ENCODE measurements at regions not wholly inside any gene's neighbourhood (a gene's known extent, or its start where the extent isn't known, plus 50 kb on each side); places are given as distances from the start of the nearest gene placed in this dataset.

DNA sequence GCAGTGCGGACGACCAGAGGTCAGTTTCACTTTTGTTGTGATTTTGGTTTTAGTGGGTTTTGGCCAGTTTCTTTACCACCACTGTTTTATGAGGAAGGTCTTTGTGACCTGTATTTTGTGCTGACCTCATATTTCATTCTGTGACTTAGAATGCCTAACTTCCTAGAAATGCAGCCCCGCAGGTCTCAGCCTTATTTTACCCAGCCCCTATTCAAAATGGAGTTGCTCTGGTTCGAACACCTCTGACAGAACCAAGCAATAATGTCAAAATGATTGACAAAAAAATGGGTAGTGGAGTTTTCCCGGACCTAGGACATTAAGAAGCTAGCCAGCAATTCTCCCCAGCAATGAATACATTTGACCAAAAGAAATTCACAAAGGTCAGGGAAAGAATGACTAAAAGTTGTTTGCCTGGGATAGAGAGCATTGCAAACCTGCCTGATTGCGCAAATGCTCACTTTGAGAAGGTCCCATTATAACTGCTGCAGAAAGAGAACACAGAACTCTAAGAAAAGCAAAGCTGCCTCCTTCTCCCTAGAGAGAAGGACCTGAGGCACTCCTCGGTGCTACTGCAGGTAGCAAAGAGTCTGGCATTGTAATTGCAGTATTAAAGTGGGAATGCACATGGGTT lies 288.8 kb downstream of the ADGB start:
- DNase-seq = no peak

DNA sequence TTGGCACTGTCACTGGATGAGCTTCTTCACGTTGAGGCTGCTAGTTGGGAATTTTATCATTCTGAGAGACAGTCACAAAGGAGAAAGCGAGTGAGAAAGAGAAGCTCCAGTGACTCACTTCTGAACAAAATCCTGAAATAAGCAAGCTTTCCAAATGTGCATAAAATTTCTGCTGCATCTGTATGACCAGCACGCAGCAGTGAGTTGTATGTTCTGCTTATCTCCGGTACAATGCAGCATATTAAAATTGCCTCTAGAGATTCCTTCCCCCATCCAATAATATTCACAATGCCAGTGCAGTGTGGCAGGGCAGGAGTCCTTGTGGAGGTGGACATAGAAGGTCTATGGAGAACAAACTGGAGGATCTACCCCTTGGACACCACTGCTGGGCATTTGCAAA lies 290.5 kb downstream of the ADGB start:
- no peak for DNase-seq

GRCh38 chr6:146890172-146890571 lies 291.4 kb downstream of the ADGB start:
- no peak for DNase-seq

DNA sequence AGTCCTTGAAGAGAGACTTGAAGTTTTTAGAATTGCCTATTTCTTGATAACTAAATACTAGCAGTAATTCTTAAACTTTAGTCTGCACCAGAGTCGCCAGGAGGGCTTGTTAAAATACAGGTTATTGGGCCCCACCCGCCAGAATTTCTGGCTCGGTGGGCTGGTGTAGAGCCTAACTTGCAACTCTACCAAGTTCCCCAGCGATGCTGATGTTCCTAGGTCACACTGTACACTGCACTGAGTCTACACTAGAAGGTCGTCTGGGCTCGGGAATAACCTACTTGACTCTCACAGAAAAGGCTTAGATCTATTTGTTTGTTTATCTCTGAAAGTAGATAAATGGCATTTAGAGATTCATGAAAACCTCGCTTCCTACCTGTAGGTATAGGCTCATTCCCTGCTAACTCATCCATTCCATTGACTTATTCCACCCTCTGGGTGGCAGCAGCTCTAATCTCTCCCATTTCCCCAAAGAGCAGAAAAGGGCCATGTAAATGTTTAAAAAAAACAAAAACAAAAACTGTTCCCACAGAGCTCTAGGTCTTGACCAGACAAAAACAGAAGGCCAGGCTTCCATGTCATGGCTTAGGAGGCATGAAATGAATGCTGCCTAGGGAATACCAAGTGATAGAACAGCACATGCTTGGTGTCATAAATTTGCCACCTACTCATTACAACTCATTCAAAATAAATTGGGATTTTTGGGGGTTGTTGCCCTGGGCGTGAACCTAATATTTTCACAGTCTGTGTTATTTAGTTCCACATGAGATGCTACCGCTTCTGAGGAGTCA lies 292.1 kb downstream of the ADGB start:
- DNase-seq = no peak

GRCh38 chr6:146891615-146892265 lies 293.0 kb downstream of the ADGB start:
- no peak for DNase-seq

DNA sequence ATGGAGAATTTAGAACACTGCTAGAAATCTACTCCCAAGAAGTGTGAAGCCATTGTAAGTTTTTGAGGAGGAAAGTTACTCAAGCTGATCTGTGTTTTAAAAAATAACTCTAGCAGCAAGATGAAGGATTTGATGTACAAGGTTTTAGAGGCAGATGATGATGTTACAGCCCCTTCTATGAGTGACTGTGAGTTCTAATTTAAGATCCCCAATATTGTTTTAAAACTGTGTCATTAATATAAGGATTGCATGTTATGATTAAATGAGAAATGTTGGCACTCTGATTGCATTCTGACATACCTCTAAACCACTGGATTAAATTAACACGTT lies 293.5 kb downstream of the ADGB start:
- DNase-seq = no peak

DNA sequence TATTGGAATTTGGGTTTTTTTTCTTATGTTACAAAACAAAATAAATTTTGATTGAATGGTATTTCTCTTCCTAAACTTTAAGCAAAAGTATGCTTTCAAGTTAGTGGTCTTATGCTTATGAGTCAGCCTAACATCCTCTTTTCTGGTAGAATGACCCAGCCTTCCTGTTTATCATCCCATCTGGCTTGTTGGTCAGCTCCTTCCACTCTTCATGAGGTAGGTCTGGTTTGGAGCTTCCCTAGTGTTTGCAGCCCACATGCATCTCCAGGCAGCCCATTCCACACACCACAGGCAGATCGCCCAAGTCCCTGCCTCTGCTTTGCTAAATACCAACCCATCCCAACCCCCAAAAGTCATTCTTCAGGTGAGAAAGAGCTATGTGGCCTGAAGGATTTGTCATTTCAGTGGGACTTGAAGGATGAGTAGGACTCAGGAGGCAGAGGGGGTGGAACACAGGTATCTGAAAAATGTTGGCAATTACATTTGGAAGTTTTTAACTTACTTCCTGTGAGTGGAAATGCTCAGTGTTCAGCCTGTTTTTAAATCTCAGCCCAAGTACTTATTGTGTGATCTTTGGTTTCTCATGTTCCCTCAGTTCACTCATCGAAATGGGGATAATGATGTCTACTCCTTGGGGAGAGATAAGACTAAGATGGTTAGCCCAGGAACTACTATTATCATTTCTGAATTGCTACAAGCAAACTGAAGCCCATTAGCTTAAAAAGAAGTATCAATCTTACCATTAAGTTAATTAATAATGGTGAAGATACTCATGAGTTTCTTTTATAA lies 294.0 kb downstream of the ADGB start:
- DNase-seq = no peak

- no peak for DNase-seq
Measured at GRCh38 chr6:146893690-146894089, 294.9 kb downstream of the ADGB start.

DNA sequence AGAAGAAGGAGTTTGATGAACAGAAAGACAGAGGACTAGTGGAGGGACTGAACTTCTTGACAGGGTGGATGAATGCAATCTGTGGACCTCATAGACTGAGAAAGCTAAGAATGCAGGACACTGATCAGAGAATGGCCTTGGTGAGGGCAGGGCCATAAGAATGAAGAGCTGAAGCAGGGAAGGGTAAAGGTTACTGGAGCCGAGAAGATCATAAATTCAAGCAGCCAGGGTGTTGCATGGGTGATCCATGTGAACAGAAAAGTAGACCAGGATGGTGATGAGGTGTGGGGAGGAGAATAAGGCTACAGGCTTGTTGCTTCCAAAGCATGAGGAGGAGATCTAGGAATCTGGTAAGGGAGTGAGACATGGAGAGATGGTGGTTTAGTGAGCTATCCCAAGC lies 295.9 kb downstream of the ADGB start:
- no peak for DNase-seq

DNA sequence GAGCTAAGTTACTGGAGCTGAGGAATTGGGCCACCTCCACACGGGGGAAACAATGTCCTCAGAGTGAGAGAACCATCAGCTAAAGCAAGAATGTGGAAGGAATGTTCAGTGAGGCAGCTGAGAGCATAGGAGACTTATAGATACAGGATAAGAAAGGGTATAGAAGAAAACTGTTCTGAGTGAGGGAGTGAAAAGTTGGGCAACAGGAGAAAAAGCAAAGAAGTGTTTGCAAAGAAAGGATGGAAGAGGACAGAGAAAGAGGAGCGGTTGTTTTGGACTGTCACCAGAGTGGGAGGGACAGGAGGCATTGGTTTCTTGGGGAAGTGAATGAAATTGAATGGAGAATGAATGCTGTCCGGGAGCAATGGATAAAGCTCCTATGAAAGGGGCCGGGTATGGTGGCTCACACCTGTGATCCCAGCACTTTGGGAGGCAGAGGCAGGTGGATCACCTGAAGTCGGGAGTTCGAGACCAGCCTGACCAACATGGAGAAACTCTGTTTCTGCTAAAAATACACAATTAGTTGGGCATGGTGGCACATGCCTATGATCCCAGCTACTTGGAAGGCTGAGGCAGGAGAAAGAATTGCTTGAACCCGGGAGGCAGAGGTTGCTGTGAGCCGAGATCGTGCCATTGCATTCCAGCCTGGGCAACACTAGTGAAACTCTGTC lies 296.5 kb downstream of the ADGB start:
- DNase-seq = no peak

- DNase-seq = no peak
Measured at GRCh38 chr6:146895772-146896061, 296.9 kb downstream of the ADGB start.

- DNase-seq = no peak
Measured at GRCh38 chr6:146896062-146896813, 297.5 kb downstream of the ADGB start.

- DNase-seq = no peak
Measured at GRCh38 chr6:146896960-146897701, 298.4 kb downstream of the ADGB start.

DNA sequence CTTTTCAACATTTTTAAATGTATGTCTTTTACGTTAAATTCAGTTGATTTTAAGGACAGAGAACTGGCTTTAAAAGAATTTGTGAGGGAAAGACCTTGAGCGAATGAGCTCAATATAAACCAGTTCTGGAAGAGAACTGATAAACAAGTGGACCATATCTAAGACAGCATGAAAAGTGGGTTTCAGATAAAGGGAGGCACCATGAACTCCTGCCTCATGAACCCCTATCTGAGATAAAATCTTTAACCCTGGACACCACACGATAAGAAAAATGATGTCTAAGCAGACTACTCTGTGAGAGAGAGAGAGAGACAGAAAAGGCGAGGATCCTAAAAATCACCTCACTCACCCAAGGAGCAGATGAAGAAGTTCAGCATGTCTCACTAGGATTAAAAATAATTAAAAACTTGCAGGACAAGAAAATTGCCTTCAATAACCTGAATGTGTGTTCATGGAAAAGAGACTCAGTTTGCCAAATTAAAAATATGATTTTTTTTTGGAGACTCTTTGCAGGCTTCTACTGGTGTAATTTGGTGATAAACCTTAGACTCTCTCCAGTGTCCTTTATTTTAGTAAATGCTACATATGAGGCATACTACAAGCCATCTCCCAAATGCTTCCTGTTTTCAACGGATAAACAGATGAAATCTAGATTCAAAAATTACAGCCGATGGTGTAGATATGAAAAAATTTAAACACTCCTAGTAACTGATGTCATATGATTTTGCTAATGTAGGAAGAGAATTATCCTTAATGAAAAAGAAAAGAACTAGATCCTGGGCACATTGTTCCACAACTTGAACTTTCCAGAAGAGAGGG lies 299.5 kb downstream of the ADGB start:
- no peak for DNase-seq

DNA sequence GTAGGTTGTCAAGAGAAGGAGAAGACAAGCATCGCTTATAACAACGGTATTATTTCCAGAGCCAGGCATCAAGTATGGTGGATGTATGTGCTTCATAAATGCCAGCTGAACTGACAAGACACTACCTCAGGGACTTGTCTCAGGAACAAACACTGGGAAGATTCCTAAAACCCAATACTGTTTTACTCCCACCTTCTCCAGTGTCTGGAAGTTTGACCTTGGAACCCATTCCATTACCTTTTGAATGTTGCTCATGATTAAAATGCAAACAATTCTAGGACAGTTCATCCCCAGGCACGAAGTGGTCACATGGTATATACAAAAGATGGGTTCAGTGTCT lies 300.1 kb downstream of the ADGB start:
- DNase-seq = no peak

- no peak for DNase-seq
Measured at GRCh38 chr6:146901940-146902816, 302.0 kb upstream of the STXBP5 start.

GRCh38 chr6:146902846-146903245 lies 301.4 kb upstream of the STXBP5 start:
- DNase-seq = no peak

DNA sequence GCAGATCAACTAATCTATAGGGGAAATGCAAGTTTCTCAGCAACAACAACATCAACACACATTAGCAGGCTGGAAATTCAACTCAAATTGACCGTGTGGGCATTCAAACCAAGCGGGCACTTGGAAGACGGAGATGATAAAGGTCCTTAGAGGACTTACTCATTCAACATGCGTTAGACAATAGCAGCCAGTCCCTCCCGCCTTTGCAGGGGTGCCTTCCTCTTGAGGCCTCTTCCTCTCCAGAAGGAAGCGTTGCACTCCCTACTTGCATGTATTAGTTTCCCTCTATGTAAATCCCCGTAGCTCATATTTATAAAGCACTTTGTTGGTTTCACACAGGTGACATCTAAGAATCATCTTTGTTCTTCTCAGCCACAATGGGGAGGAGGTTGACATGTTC lies 300.8 kb upstream of the STXBP5 start:
- DNase-seq = no peak

DNA sequence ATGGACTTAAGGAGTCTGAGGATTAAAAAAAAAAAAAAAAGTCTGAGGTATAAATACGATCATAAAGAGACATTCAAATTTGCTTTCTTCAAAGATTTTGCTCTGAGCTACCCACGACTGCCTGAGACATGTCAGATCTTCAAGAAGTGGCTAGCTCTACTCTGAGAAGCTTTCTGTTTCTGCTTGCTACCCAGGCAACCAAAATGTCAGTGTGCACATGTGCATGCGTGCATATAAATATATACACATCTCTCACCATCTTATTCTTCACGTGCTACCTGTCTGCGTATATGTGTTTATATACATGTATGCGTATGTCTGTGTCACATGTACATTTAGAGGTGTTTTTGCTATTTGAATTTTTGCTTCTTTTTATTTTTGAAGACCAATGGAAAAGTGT lies 299.6 kb upstream of the STXBP5 start:
- no peak for DNase-seq

GRCh38 chr6:146905181-146905704 lies 299.0 kb upstream of the STXBP5 start:
- DNase-seq = no peak

Measured in 8988T (cell line).